BJ (cell line): ENCODE measurements at regions not wholly inside any gene's neighbourhood (a gene's known extent, or its start where the extent isn't known, plus 50 kb on each side); places are given as distances from the start of the nearest gene placed in this dataset.
"Not testable (repeated sequence)": the region's sequence is repeated elsewhere in the genome, so short reads cannot be mapped to it uniquely, and the experiment has no call there.

ENCODE experiments used
- CTCF ChIA-PET: fragments of 350-600 bp; formaldehyde crosslinking; extraction: SDS; loops from one replicate; lab custom pipeline; 2021; ENCODE audit warnings: antibody characterized with exemption, inconsistent platforms; lab: Yijun Ruan, JAX
- POLR2A ChIA-PET: fragments of 300-600 bp; sonication (Branson Sonifier 250); formaldehyde crosslinking; extraction: SDS; loops from one replicate; lab custom pipeline; 2021; ENCODE audit warnings: antibody characterized with exemption; lab: Charles Lee
- DNase-seq: peaks from one replicate; pipeline ENCODE4 v3.0.0-alpha.2; 2011; ENCODE audit warnings: low read depth
- H3K27me3 ChIP-seq: 2 replicates; pipeline ENCODE4 v1.6.0; 2011; ENCODE audit warnings: low read length; ENCODE audit not compliant: control insufficient read depth, insufficient read depth
- H3K36me3 ChIP-seq: 2 replicates; pipeline ENCODE4 v1.5.1; 2011; ENCODE audit warnings: low read length; ENCODE audit not compliant: control insufficient read depth, insufficient read depth
- H3K4me3 ChIP-seq: 2 replicates; pipeline ENCODE4 v1.5.1; 2011; ENCODE audit warnings: low read depth, mild to moderate bottlenecking, control low read depth, low read length

DNA sequence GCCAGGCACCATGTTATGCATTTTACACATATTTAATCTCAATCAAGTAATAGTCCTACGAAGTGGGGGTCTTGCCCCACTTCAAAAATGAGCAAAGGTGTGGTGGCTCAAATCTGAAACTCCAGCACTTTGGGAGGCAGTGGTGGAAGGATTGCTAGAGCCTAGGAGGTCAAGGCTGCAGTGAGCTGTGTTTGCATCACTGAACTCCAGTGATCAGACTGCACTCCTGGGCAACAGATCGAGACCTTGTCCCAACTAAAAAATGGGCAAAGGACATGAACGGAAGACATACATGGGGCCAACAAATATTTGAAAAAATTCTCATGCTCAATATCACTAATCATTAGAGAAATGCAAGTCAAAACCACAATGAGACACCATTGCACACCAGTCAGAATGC, 116.3 kb upstream of the NBPF8 start:
- CTCF ChIA-PET, H3K27me3 ChIP-seq, H3K36me3 ChIP-seq, DNase-seq, POLR2A ChIA-PET, H3K4me3 ChIP-seq: not testable (repeated sequence)

DNA sequence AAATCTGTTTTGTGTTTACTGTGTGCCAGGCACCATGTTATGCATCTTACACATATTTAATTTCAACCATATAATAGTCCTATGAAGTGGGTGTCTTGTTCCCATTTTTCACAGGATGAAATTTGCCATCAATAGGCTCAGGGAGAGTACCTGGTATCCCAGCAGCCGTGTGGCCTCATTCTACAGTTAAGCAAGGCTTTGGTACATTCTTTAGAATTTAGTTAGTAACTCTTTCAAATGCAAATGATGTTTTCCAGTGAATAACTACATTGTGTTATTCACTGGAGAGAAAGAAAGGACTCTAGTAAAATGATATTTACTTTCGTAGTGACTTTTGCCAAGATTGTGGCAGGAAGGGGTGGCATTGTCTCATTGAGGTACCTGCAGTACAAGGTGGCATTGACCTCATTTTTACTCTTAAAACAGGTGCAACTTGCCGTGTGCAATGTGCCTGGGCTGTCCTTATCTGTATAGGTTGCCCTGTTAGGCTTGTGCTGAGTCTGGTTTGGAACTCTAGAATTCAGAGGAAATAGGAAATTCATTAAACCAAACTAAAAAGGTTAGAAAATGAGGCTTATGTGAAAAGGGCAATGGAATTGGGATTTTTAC, 117.4 kb upstream of the NBPF8 start:
- H3K27me3 ChIP-seq, CTCF ChIA-PET, H3K4me3 ChIP-seq, DNase-seq, POLR2A ChIA-PET, H3K36me3 ChIP-seq: not testable (repeated sequence)

DNA sequence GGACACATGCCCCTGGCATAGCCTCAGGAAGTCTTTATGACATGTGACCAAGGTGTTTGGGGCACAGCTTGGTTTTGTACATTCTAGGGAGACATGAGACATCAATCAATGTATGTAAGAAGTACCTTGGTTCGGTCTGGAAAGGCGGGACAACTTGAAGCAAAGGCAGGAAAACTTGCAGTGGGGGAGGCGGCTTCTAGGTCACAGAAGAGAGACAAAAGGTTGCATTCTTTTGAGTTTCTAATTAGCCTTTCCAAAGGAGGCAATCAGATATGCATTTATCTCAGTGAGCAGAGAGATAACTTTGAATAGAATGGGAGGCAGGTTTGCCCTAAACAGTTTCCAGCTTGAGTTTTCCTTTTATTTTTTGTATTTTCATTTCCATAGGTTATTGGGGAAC, 113.8 kb upstream of the SEC22B start:
- CTCF ChIA-PET, DNase-seq, H3K4me3 ChIP-seq, H3K27me3 ChIP-seq, H3K36me3 ChIP-seq, POLR2A ChIA-PET: not testable (repeated sequence)

DNA sequence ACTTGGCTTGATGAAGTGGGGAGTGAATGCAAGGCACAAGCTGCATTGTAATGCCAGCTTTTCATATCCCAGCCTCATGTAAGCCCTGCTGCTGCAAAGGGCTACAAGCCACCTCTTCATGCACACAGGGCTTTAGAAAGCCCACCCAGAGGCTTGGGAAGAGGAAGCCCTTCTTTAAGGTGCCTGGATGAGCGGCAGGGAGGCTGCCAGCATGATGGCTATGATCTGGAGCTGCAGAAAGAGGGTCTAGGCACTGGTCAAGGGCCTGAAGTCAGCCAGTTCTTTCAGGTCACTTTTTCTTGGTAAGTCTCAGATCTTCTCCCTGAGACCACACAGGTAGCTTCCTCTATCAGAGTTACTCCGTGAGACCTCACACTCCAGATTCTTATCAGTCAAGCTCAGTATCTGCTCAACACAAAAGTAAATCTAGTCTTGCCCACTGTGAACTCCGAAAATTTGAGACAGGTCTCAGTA, 113.3 kb upstream of the SEC22B start:
- DNase-seq, H3K4me3 ChIP-seq, POLR2A ChIA-PET, H3K27me3 ChIP-seq, CTCF ChIA-PET, H3K36me3 ChIP-seq: not testable (repeated sequence)

DNA sequence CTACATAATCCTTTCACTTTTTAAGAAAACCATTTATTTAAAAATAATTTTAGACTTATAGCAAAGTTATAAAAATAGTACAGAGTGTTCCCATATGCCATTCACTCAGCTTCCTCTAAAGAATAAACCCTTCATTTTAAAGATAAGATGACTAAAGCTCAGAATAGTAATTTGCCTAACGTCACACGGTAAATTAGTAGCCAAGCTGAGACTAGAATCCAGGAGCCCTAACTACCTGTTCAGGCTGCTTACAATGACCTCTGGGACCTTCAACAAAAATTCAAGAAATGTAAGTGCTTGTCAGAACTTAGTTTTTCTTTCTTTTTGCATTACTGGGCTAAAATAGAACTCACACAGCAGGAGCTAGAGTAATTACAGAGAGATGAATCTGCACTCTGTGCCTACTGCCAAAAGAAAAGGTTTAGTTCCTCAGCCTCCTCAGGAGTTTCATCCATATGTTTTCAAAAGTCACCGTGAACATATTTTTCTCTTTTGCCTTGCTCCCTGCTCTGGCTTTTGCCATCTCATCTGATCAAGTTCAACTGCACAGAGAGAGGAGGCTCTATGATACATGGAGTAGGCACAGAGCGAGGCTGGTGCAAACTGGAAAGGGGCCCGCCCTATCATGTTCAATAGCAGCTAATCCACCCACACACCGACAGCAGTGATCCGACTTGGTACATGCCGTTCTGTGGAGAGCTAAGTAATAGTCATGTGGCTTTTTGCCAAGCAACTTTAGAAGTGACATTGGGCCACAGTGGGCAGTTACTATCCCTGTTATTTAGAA, 112.7 kb upstream of the SEC22B start:
- H3K36me3 ChIP-seq, POLR2A ChIA-PET, H3K4me3 ChIP-seq, H3K27me3 ChIP-seq, CTCF ChIA-PET, DNase-seq: not testable (repeated sequence)

DNA sequence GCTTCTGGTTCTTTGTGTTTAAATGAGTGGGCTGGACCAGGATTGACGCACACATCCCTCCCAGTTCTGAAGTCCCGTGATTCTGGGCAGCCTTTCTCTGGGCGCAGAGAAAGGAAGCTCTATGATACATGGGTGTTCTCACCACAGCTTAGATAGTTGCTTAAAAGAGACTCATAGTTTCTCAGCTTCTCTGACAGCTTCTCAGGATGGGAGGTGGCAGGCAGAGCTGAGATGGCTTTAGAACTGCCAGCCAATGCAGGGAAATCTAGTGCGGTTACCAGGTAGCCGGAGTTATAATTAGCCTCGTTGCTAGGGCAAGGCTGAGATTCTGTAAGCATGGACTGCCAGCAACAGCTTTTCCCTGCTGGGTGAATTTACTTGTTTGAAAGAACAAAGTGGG, 111.8 kb upstream of the SEC22B start:
- CTCF ChIA-PET: not testable (repeated sequence)

DNA sequence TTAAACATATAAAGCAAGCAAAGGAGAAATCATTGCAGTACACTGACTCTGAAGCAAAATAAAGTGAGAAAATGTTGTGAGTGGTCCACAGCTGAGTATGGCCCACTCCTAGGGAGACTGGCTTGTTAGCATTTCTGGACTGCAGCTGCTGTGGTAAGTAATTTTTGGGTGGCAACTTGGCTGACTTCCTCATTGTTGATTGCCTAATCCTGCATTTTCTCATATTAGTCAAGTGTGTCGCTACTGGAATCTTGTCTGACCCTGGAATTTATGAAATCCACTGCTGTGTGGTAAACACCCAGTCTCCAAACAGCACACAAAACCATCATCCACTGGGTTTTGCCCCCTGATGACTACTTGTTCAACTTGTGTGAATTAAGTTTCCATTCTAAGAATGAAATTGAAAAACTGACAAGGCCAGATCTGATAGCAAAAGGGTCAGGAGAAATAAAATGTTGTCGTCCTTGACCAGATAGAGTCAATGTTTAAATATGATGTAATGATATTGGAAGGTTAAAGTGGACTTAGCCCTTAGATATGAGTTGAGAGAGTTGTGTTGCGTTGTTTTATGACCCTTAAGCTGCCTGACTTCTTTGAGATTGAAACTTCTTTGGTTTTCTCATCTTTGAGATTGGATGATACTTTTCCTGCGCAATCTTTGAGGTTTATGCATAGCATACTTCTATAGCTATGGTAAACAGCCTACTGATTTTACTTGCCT, 106.6 kb upstream of the SEC22B start:
- CTCF ChIA-PET, H3K27me3 ChIP-seq: not testable (repeated sequence)

More for the DNA sequence above, 111.8 kb upstream of the SEC22B start:
- H3K27me3 ChIP-seq, H3K36me3 ChIP-seq, POLR2A ChIA-PET, DNase-seq, H3K4me3 ChIP-seq: not testable (repeated sequence)

DNA sequence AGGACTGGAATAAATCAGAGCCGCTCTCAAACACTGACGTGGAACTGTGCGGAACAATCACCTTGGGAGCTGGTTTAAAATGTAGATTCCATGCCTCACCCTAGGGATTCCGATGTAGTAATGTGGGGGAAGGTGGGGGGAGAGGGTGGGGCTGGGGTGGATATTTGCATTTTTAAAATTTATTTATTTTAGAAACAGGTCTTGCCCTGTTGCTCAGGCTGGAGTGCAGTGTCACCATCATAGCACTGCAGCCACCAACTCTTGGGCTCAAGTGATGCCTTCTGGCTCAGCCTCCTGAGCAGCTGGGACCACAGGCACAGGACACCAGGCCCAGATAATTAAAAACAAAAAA, 101.9 kb upstream of the SEC22B start:
- H3K36me3 ChIP-seq, POLR2A ChIA-PET, H3K4me3 ChIP-seq, H3K27me3 ChIP-seq, DNase-seq, CTCF ChIA-PET: not testable (repeated sequence)

More for the DNA sequence above, 106.6 kb upstream of the SEC22B start:
- H3K36me3 ChIP-seq, DNase-seq, POLR2A ChIA-PET, H3K4me3 ChIP-seq: not testable (repeated sequence)

DNA sequence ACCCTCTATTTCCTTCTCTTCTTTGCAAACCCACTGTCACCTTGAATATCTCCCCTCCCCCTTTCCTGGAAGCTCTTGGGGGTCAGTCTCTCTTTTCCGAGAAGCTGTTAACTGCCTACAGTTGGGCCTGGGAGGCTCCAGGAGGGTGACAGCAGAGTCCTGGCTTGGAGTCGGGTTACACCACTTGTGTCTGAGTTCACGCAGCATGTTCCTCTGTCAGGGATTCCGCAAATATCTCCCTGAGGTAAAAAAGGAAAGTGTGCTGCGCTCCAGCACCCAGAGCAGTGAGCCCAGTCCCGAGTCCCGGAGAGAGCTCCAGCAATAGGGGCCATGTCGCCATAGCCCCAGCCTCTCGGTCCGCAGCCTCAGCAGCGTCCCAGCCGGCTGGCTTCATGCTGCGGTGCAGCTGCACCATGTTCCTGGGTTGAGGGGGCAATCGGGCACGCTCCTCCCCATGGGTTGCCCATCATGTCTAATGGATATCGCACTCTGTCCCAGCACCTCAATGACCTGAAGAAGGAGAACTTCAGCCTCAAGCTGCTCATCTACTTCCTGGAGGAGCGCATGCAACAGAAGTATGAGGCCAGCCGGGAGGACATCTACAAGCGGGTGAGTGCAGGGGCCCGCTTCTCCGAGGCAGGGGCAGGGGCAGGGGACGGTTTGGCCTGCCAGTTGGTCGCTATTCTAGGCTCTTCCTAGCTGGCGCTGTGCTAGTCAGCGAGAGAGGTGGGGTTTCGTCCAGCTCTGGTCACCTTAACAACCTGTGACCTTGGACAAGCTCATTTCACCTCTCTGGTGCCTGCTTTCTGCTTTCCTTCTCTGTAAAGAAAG, 101.3 kb upstream of the SEC22B start:
- DNase-seq, CTCF ChIA-PET, POLR2A ChIA-PET, H3K4me3 ChIP-seq, H3K36me3 ChIP-seq, H3K27me3 ChIP-seq: not testable (repeated sequence)

DNA sequence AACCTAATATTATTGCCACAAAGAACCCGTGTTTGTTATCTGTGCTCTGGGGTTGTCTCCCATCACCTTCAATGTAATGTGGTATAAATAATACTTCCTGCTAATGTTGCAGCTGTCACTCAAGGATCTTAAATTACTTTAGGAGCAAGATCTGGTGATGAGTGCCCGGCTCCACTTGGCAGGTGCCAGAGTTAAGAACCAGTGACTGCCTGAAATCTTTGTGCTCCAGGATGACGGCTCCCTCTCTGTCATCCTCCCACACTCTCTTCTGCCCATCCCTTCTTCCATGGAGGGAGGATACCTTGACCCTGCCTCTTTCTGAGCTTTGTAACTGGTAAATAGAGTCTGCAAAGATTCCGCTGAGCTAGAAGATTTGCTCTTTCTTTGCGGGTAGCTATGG, 100.4 kb upstream of the SEC22B start:
- H3K4me3 ChIP-seq, DNase-seq, POLR2A ChIA-PET, CTCF ChIA-PET, H3K27me3 ChIP-seq, H3K36me3 ChIP-seq: not testable (repeated sequence)

DNA sequence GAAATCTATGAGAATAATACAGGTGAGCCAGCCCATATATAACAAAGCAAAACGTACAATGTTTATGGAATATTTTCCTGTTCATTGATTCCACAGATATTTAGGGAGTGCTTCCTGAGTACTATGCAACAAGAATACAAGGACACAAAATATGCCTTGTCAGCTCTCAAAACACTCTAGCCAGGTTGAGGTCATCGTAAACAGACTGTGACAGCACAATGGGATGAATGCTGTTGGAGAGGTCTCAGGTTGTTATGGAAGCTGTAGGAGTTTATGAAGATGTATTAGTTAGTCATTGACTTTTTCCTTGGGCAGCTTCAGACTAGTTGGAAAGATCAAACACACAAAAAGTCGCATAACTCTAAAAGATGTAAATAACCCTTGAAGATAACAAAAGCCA, 98.1 kb upstream of the SEC22B start:
- POLR2A ChIA-PET, DNase-seq, H3K27me3 ChIP-seq, CTCF ChIA-PET, H3K36me3 ChIP-seq, H3K4me3 ChIP-seq: not testable (repeated sequence)

DNA sequence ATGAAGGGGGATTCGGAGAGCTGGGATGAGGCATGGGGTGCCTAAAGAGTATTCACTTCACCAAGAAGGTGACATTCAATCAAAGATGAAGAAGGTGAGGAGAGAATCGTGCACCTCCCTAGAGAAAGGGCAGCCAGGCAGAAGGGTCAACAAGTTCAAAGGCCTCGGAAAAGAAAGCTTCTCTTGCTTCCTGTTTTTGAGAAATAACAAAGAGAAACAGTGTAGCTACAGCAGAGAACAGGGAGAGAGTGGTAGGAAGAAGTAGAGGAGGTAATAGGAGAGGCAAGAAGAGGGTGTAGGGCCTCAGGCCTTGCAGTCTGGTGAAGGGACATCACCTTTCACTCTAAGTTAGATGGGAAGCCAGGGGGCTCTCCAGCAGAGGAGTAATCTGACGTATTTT, 97.0 kb upstream of the SEC22B start:
- H3K27me3 ChIP-seq, CTCF ChIA-PET, DNase-seq, POLR2A ChIA-PET, H3K4me3 ChIP-seq, H3K36me3 ChIP-seq: not testable (repeated sequence)
